K562 (cell line): ENCODE measurements at regions not wholly inside any gene's neighbourhood (a gene's known extent, or its start where the extent isn't known, plus 50 kb on each side); places are given as distances from the start of the nearest gene placed in this dataset.

Experiments
- ATAC-seq: fragments of 200-7000 bp; cut with Tn5 transposase; 3 replicates; pipeline ENCODE4 v1.9.1; 2020; ENCODE audit warnings: moderate library complexity
- BruUV-seq: library from RNA; stranded (reverse); fragments of 400-500 nt; replicated peaks from 2 replicates; lab custom pipeline; 2021; lab: Mats Ljungman, UMichigan
- CTCF ChIA-PET: fragments of 300-600 bp; formaldehyde crosslinking; extraction: SDS; loops from one replicate; lab custom pipeline; 2021; ENCODE audit warnings: low intra/inter-chr PET ratio; lab: Yijun Ruan, JAX
- POLR2A ChIA-PET: fragments of 300-600, 350-650 bp; sonication (Branson Sonifier 250); formaldehyde crosslinking; extraction: SDS; loops from one replicate; lab custom pipeline; 2021; ENCODE audit warnings: antibody characterized with exemption, inconsistent platforms; lab: Yijun Ruan, JAX
- DNase-seq, 4 experiments: peaks; one replicate each; pipeline versions ENCODE4 v3.0.0 to v3.0.0-alpha.2; 2011 to 2018; ENCODE audit warnings: low spot score in 3 of 4, mixed read lengths in 3 of 4; ENCODE audit errors: extremely low read depth in 1 of 4
- FAIRE-seq: peaks from 2 replicates; lab custom pipeline; 2011; peaks lifted over from hg19 to GRCh38; lab: Jason Lieb, UNC
- H2AFZ ChIP-seq: 2 replicates; pipeline ENCODE4 v1.6.0; 2011; ENCODE audit warnings: low read depth, low read length, control low read depth, inconsistent platforms
- H3K27ac ChIP-seq: fragments of 200-600 bp; 3 replicates; pipeline ENCODE4 v1.8.0; 2011; ENCODE audit warnings: low read depth, mild to moderate bottlenecking, control low read depth, inconsistent platforms, low read length, moderate library complexity, mixed read lengths; ENCODE audit errors: extremely low read depth
- H3K27me3 ChIP-seq, 2 experiments: fragments of 300-600 bp in 1 of 2; 2 replicates in 1 of 2; 3 replicates in 1 of 2; pipeline versions ENCODE4 v1.6.0 to v1.8.0; 2011; ENCODE audit warnings: inconsistent platforms in 2 of 2, low read length in 2 of 2, mild to moderate bottlenecking in 1 of 2, mixed read lengths in 1 of 2, moderate library complexity in 1 of 2; ENCODE audit not compliant: control insufficient read depth in 2 of 2, insufficient read depth in 2 of 2
- H3K36me3 ChIP-seq: fragments of 300-600 bp; 3 replicates; pipeline ENCODE4 v1.8.0; 2011; ENCODE audit warnings: mild to moderate bottlenecking, low read length, inconsistent platforms; ENCODE audit not compliant: control insufficient read depth, insufficient read depth
- H3K4me1 ChIP-seq, 2 experiments: fragments of 200-600 bp in 1 of 2; replicated peaks in 1 of 2; 2 replicates in 1 of 2; 3 replicates in 1 of 2; pipeline versions ENCODE4 v1.5.1 to v1.8.0; 2011; ENCODE audit warnings: inconsistent platforms in 2 of 2, low read length in 2 of 2, mild to moderate bottlenecking in 1 of 2, mixed read lengths in 1 of 2, moderate library complexity in 1 of 2; ENCODE audit not compliant: control insufficient read depth in 2 of 2, insufficient read depth in 2 of 2
- H3K4me2 ChIP-seq: 2 replicates; pipeline ENCODE4 v1.6.1; 2011; ENCODE audit warnings: low read length, control low read depth, inconsistent platforms, mixed read lengths; ENCODE audit not compliant: insufficient read depth
- H3K4me3 ChIP-seq: fragments of 200-600 bp; sonication (generic), shearing (Covaris generic); 2 replicates; pipeline ENCODE4 v1.5.1; 2016; ENCODE audit warnings: control low read depth, inconsistent platforms
- H3K79me2 ChIP-seq: fragments of 200-600 bp; 3 replicates; pipeline ENCODE4 v1.8.0; 2011; ENCODE audit warnings: low read length, inconsistent platforms; ENCODE audit not compliant: control insufficient read depth, insufficient read depth
- H3K9ac ChIP-seq, 2 experiments: 2 replicates each; pipeline versions ENCODE4 v1.6.0 to v1.6.1; 2011; ENCODE audit warnings: low read depth in 2 of 2, low read length in 2 of 2, control low read depth in 1 of 2, inconsistent platforms in 1 of 2, mild to moderate bottlenecking in 1 of 2, mixed read lengths in 1 of 2; ENCODE audit not compliant: insufficient read depth in 1 of 2
- H3K9me1 ChIP-seq: one replicate; pipeline ENCODE4 v1.6.0; 2011; ENCODE audit warnings: inconsistent platforms, mild to moderate bottlenecking, low read length, moderate library complexity; ENCODE audit not compliant: control insufficient read depth, insufficient read depth
- H3K9me3 ChIP-seq: replicated peaks from 2 replicates; pipeline ENCODE4 v1.5.1; 2011; ENCODE audit warnings: low read depth, low read length, inconsistent platforms; ENCODE audit not compliant: control insufficient read depth, insufficient read depth
- H4K20me1 ChIP-seq: replicated peaks from 2 replicates; pipeline ENCODE4 v1.6.1; 2011; ENCODE audit warnings: low read length, inconsistent platforms, mixed read lengths; ENCODE audit not compliant: control insufficient read depth, insufficient read depth
- ATF7 ChIP-seq: fragments of 450-650 bp; IDR thresholded peaks from 2 replicates; pipeline ENCODE4 v1.7.1; 2014; ENCODE audit warnings: mild to moderate bottlenecking, moderate library complexity
- KLF1 ChIP-seq: fragments of 450-650 bp; IDR thresholded peaks from 2 replicates; pipeline ENCODE4 v1.6.1; 2016; ENCODE audit warnings: missing genetic modification characterization, missing compliant biosample characterization
- NCOA6 ChIP-seq: fragments of 450-650 bp; IDR thresholded peaks from 2 replicates; pipeline ENCODE4 v1.6.1; 2017; ENCODE audit warnings: mild to moderate bottlenecking
- NEUROD1 ChIP-seq: fragments of 150-350 bp; IDR thresholded peaks from 2 replicates; pipeline ENCODE4 v1.6.1; 2014; ENCODE audit warnings: borderline replicate concordance, low read length, low read depth; ENCODE audit not compliant: partially characterized antibody
- SNIP1 ChIP-seq: fragments of 450-650 bp; IDR thresholded peaks from 2 replicates; pipeline ENCODE4 v1.7.1; 2017; ENCODE audit warnings: low read depth, mild to moderate bottlenecking
- ZNF316 ChIP-seq: fragments of 450-650 bp; IDR thresholded peaks from 2 replicates; pipeline ENCODE4 v1.6.1; 2016
- ZSCAN32 ChIP-seq: fragments of 450-650 bp; formaldehyde crosslinking; IDR thresholded peaks from 2 replicates; pipeline ENCODE4 v1.4.0; 2020; ENCODE audit warnings: mild to moderate bottlenecking, moderate library complexity
- in situ Hi-C: fragments of 300-500 bp; cut with MboI; formaldehyde crosslinking; loops from 4 replicates; pipeline ENCODE4 v1.15.0; 2018; ENCODE audit warnings: inconsistent platforms, mixed read lengths
- intact Hi-C: fragments of 100-400 bp; cut with micrococcal nuclease; formaldehyde crosslinking; loops from 2 replicates; pipeline ENCODE4 v1.14.2; 2022
- TF ChIP-seq, protein P1 (sequence below): sonication (generic); formaldehyde crosslinking; IDR thresholded peaks from 2 replicates; pipeline ENCODE4 v1.8.0; 2023; ENCODE audit warnings: missing genetic modification reagents, mild to moderate bottlenecking, borderline replicate concordance
- TF ChIP-seq, protein P2 (sequence below): fragments of 450-650 bp; formaldehyde crosslinking; IDR thresholded peaks from 2 replicates; pipeline ENCODE4 v1.4.0; 2020; ENCODE audit warnings: mild to moderate bottlenecking, mixed read lengths

DNA sequence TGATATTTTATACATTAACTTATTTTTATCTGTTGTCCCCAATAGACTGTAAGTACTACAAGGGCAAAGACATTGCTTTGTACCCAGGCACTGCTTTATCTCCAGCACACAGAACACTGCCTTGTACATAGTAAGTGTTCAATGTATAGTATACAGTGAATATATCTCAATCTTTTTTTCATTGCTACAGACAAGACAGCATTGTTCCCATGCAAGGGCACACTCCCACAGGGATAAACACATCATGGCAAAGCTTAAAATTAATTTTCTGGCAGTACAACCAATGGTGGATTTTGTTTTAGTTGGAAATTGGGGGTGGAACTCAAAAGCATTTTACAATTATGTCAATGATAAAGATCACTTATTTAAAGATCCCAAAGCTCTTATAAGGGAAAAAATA is 112.3 kb upstream of the EEA1 start:
- BruUV-seq = no TSS peak
- no peaks in the 10 kb centered on the region for H3K9me1 ChIP-seq
- no peak overlapping the region for H3K9ac ChIP-seq
- H2AFZ ChIP-seq = no peak overlapping the region
- intact Hi-C loops = no loop called here
- in situ Hi-C loops = no loop called here
- no peak for TF ChIP-seq NCOA6
- TF ChIP-seq NEUROD1 = no peak
- no peak for TF ChIP-seq ATF7
- TF ChIP-seq ZNF316 = no peak
- no peak for TF ChIP-seq SNIP1
- TF ChIP-seq KLF1 = no peak
- TF ChIP-seq, protein P1, sequence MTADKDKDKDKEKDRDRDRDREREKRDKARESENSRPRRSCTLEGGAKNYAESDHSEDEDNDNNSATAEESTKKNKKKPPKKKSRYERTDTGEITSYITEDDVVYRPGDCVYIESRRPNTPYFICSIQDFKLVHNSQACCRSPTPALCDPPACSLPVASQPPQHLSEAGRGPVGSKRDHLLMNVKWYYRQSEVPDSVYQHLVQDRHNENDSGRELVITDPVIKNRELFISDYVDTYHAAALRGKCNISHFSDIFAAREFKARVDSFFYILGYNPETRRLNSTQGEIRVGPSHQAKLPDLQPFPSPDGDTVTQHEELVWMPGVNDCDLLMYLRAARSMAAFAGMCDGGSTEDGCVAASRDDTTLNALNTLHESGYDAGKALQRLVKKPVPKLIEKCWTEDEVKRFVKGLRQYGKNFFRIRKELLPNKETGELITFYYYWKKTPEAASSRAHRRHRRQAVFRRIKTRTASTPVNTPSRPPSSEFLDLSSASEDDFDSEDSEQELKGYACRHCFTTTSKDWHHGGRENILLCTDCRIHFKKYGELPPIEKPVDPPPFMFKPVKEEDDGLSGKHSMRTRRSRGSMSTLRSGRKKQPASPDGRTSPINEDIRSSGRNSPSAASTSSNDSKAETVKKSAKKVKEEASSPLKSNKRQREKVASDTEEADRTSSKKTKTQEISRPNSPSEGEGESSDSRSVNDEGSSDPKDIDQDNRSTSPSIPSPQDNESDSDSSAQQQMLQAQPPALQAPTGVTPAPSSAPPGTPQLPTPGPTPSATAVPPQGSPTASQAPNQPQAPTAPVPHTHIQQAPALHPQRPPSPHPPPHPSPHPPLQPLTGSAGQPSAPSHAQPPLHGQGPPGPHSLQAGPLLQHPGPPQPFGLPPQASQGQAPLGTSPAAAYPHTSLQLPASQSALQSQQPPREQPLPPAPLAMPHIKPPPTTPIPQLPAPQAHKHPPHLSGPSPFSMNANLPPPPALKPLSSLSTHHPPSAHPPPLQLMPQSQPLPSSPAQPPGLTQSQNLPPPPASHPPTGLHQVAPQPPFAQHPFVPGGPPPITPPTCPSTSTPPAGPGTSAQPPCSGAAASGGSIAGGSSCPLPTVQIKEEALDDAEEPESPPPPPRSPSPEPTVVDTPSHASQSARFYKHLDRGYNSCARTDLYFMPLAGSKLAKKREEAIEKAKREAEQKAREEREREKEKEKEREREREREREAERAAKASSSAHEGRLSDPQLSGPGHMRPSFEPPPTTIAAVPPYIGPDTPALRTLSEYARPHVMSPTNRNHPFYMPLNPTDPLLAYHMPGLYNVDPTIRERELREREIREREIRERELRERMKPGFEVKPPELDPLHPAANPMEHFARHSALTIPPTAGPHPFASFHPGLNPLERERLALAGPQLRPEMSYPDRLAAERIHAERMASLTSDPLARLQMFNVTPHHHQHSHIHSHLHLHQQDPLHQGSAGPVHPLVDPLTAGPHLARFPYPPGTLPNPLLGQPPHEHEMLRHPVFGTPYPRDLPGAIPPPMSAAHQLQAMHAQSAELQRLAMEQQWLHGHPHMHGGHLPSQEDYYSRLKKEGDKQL (CRISPR knock-in tag) = no peak
- TF ChIP-seq, protein P2, sequence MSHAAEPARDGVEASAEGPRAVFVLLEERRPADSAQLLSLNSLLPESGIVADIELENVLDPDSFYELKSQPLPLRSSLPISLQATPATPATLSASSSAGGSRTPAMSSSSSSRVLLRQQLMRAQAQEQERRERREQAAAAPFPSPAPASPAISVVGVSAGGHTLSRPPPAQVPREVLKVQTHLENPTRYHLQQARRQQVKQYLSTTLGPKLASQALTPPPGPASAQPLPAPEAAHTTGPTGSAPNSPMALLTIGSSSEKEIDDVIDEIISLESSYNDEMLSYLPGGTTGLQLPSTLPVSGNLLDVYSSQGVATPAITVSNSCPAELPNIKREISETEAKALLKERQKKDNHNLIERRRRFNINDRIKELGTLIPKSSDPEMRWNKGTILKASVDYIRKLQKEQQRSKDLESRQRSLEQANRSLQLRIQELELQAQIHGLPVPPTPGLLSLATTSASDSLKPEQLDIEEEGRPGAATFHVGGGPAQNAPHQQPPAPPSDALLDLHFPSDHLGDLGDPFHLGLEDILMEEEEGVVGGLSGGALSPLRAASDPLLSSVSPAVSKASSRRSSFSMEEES = no peak
- no peak for TF ChIP-seq ZSCAN32 (CRISPR knock-in tag)
- TF ChIP-seq, all 486 proteins: peak for 0
- Histone ChIP-seq H3K4me2 (no peak overlapping the region), H3K27me3 (no peaks in the 10 kb centered on the region), H3K4me3 (no peak overlapping the region), H3K9me3 (no peaks in the 10 kb centered on the region; the same call in 1 of the 2 replicates), H3K4me1 (peaks cover 0 to 19% of the 10 kb centered on the region in 2 experiments; a peak in 4 of 5 replicates), H3K36me3 (no peaks in the 10 kb centered on the region), H3K27ac (no peak overlapping the region), H4K20me1 (no peaks in the 10 kb centered on the region), H3K79me2 (no peaks in the 10 kb centered on the region)
- ATAC-seq (no peak), DNase-seq (no peak), FAIRE-seq (no peak)
- ChIA-PET CTCF (no interaction called here), POLR2A (interaction anchor here (1.3 kb wide), 1 partner anchor 10 kb away, joined by 3 read pairs; no protein-coding TSS in a partner anchor)
